ENCODE measurements at regions not wholly inside any gene's neighbourhood (a gene's known extent, or its start where the extent isn't known, plus 50 kb on each side); places are given as distances from the start of the nearest gene placed in this dataset.
A peak's percentile ranks its signal among the peaks of the same experiment; 100 is the strongest.

GRCh38 chr5:148730942-148731898 is 76.9 kb upstream of the HTR4 start (continued):
- TF ChIP-seq ARID5B (CRISPR knock-in tag; IDR thresholded peaks at IDR 0.05) (0 out of 2 replicates have a peak, but pooled peaks have one; percentile 16), PRDM4 (CRISPR knock-in tag; IDR thresholded peaks at IDR 0.05; ENCODE audit: borderline replicate concordance) (no peak), ZNF362 (CRISPR knock-in tag; IDR thresholded peaks at IDR 0.05; ENCODE audit: borderline replicate concordance) (no peak), RAD21 (CRISPR knock-in tag; IDR thresholded peaks at IDR 0.05) (peak; percentile 42; the same call in 1 of the 2 replicates), ZNF878 (CRISPR knock-in tag; IDR thresholded peaks at IDR 0.05) (no peak), DPF2 (CRISPR knock-in tag; IDR thresholded peaks at IDR 0.05; ENCODE audit: borderline replicate concordance, low read depth) (no peak), ZNF784 (CRISPR knock-in tag; IDR thresholded peaks at IDR 0.05; ENCODE audit: borderline replicate concordance) (no peak), FOXA3 (CRISPR knock-in tag; IDR thresholded peaks at IDR 0.05) (0 out of 2 replicates have a peak, but pooled peaks have one; percentile 19), ZNF484 (CRISPR knock-in tag; IDR thresholded peaks at IDR 0.05; ENCODE audit: borderline replicate concordance, low read depth) (no peak), RFXANK (CRISPR knock-in tag; IDR thresholded peaks at IDR 0.05) (no peak), GATA4 (IDR thresholded peaks at IDR 0.05; ENCODE audit: borderline replicate concordance, low read depth) (no peak), HNF1B (CRISPR knock-in tag; IDR thresholded peaks at IDR 0.05) (peak; percentile 18; the same call in 1 of the 2 replicates), MEF2D (CRISPR knock-in tag; IDR thresholded peaks at IDR 0.05) (no peak), HDAC6 (IDR thresholded peaks at IDR 0.05; ENCODE audit: low read depth, low read length) (no peak), NR3C1 (CRISPR knock-in tag; IDR thresholded peaks at IDR 0.05) (no peak), ZFP37 (CRISPR knock-in tag; IDR thresholded peaks at IDR 0.05; ENCODE audit: borderline replicate concordance) (no peak), FOSL2 (CRISPR knock-in tag; IDR thresholded peaks at IDR 0.05) (no peak)

All from HepG2 (cell line).